ENCODE measurements at regions not wholly inside any gene's neighbourhood (a gene's known extent, or its start where the extent isn't known, plus 50 kb on each side); places are given as distances from the start of the nearest gene placed in this dataset.

DNA sequence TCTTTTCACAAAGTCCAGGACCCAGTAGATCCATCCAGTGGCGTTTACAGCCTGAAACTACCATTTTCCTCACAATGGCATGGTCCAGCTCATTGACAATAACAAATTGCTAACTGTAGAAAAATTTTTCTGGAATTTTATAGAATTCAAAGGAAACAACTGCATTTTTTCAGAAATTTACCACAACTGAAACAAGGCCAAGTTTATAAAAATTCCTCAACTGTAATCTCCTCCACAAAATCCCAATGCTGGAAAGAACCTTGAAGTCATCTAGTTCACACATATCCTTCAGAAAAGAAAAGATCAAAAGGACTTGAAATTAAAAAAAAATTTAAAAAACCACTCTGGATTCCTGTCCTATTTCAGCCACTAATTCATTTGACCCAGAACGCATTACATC is 226.0 kb upstream of the CTAGE1 start:
- TF ChIP-seq, protein P1, sequence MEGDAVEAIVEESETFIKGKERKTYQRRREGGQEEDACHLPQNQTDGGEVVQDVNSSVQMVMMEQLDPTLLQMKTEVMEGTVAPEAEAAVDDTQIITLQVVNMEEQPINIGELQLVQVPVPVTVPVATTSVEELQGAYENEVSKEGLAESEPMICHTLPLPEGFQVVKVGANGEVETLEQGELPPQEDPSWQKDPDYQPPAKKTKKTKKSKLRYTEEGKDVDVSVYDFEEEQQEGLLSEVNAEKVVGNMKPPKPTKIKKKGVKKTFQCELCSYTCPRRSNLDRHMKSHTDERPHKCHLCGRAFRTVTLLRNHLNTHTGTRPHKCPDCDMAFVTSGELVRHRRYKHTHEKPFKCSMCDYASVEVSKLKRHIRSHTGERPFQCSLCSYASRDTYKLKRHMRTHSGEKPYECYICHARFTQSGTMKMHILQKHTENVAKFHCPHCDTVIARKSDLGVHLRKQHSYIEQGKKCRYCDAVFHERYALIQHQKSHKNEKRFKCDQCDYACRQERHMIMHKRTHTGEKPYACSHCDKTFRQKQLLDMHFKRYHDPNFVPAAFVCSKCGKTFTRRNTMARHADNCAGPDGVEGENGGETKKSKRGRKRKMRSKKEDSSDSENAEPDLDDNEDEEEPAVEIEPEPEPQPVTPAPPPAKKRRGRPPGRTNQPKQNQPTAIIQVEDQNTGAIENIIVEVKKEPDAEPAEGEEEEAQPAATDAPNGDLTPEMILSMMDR (conservative IDR thresholded peaks at IDR 0.05; ENCODE audit: low read length): no peak
- TF ChIP-seq EZH2phosphoT487 (IDR thresholded peaks at IDR 0.05; ENCODE audit: borderline replicate concordance): no peak
